ENCODE measurements at regions not wholly inside any gene's neighbourhood (a gene's known extent, or its start where the extent isn't known, plus 50 kb on each side); places are given as distances from the start of the nearest gene placed in this dataset.

DNA sequence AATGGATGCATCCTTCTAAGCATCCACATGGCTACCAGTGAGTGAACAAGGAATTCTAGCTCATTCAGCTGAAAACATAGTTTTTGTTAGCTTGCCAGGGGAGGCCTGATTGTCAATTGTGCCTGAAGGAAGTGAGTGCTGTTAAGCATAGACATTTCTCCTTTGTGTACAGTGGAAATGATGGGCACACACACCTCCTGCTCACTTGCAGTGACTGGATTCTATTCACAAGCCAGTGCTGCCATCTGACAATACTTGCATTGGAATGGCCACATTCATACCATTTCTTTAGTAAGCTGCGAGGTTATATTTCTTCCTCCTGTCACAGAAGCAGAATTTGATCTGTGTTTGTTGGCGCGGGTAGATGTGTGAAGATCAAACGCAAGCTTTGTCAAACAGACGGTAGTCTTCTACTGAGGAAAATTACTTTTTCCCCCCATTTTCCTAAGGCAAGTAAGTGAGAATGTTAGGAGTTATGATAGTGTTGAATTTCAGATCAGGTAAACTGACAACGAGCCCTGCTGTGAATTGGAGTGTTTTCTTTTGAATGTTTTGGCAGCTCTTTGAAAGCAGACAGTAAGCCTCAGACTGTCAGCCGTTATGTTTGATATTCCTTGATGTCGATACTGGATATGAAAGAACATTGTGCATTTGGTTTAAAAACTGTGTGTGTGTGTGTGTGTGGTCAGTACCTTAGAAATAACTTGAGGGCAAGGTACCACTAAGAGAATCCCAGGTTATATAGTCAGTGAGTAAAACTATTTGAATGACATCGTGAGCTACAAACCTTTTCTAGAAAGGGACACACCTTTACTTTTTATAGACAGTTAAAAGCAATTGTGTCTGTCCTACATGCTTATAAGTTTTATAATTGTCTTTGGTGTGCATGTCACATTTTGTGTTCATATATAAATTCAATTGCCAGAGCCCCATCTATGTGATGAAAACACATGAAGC is 84.2 kb upstream of the BMP2 start:
- H3K27ac Mint-ChIP-seq: no peak overlapping the region
- no peaks in the 10 kb centered on the region for H3K4me1 Mint-ChIP-seq (ENCODE audit: low read depth)
- no peaks in the 10 kb centered on the region; the same call in 1 of the 2 replicates for H3K27me3 Mint-ChIP-seq (ENCODE audit: insufficient read depth)
- H3K9me3 Mint-ChIP-seq: peaks cover 44% of the 10 kb centered on the region
- H3K4me3 Mint-ChIP-seq: no peak overlapping the region
- TF ChIP-seq, protein P1, sequence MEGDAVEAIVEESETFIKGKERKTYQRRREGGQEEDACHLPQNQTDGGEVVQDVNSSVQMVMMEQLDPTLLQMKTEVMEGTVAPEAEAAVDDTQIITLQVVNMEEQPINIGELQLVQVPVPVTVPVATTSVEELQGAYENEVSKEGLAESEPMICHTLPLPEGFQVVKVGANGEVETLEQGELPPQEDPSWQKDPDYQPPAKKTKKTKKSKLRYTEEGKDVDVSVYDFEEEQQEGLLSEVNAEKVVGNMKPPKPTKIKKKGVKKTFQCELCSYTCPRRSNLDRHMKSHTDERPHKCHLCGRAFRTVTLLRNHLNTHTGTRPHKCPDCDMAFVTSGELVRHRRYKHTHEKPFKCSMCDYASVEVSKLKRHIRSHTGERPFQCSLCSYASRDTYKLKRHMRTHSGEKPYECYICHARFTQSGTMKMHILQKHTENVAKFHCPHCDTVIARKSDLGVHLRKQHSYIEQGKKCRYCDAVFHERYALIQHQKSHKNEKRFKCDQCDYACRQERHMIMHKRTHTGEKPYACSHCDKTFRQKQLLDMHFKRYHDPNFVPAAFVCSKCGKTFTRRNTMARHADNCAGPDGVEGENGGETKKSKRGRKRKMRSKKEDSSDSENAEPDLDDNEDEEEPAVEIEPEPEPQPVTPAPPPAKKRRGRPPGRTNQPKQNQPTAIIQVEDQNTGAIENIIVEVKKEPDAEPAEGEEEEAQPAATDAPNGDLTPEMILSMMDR (IDR thresholded peaks at IDR 0.05): no peak
- no peak for DNase-seq
- no peaks in the 10 kb centered on the region; the same call in 1 of the 2 replicates for H3K36me3 Mint-ChIP-seq (ENCODE audit: low read depth)

DNA sequence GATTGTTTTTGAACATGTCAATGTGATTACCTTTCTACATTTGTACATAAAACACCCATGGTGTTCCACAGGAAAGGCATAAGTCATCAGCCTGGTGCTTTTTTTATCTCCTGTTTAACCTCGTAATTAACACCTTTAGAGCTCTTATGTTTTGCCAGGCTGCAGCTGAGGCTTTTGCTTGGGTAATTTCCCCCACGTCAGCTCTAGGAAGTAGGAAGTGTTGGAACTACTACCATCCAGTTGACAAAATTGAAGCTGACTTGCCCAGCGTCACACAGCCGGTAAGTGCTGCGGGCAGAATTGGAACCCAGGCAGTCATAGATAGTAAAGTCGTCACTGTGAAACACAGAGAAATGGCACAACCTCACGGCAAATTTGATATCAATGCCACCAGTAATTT is 86.6 kb upstream of the BMP2 start:
- no peak overlapping the region for H3K4me3 Mint-ChIP-seq
- TF ChIP-seq, protein P1 (IDR thresholded peaks at IDR 0.05): no peak

DNA sequence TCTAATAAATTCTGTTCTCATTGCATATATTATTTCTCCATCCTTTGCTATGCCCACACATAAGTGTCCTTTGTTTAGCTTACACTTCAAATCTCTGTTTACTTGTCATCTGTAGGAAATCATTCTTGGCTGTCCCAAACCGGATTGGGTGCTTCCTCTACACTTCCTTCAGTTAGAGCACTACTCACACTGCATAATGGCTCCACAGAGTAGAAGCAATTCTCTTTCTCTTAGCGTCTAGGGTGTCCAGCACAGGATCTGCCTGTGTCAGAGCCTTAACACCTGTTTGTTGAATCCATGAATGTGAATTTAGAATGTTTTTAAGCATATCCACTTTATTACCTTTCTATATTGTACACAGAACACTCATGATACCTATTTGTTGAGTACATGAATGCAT is 87.0 kb upstream of the BMP2 start:
- Mint-ChIP-seq H3K27ac (no peak overlapping the region), H3K4me1 (ENCODE audit: low read depth) (no peaks in the 10 kb centered on the region), H3K4me3 (no peak overlapping the region), H3K36me3 (ENCODE audit: low read depth) (no peaks in the 10 kb centered on the region), H3K9me3 (peaks cover 48% of the 10 kb centered on the region), H3K27me3 (ENCODE audit: insufficient read depth) (no peaks in the 10 kb centered on the region; the same call in 1 of the 2 replicates)
- TF ChIP-seq, protein P1 (IDR thresholded peaks at IDR 0.05): no peak
- DNase-seq: no peak

More for the DNA sequence above, 86.6 kb upstream of the BMP2 start:
- Mint-ChIP-seq H3K27ac (no peak overlapping the region), H3K9me3 (peaks cover 46% of the 10 kb centered on the region), H3K36me3 (ENCODE audit: low read depth) (no peaks in the 10 kb centered on the region), H3K4me1 (ENCODE audit: low read depth) (no peaks in the 10 kb centered on the region), H3K27me3 (ENCODE audit: insufficient read depth) (no peaks in the 10 kb centered on the region; the same call in 1 of the 2 replicates)
- no peak for DNase-seq

DNA sequence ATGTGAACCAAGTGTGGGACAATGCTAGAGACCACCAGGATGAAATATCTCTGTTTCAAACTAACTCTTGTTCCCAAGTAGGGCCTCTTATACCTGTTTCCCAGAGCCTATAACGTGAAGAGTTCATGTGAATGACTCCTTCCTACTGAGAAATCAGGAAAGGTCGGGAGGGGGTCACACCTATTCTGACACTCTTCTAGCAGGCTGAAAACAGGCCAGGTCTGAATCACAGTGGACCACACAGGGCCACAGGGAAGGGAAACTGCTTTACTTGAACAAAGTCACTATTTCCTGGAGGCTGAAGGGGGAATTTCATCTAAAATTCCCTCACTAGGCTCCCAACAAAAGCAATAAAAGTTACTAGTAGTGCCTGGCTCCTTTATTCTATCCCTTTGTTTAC is 88.4 kb upstream of the BMP2 start:
- peaks cover 49% of the 10 kb centered on the region for H3K9me3 Mint-ChIP-seq
- no peaks in the 10 kb centered on the region for H3K27me3 Mint-ChIP-seq (ENCODE audit: insufficient read depth)
- H3K27ac Mint-ChIP-seq: no peak overlapping the region
- no peak for DNase-seq
- no peaks in the 10 kb centered on the region for H3K36me3 Mint-ChIP-seq (ENCODE audit: low read depth)
- TF ChIP-seq, protein P1 (IDR thresholded peaks at IDR 0.05): no peak
- H3K4me1 Mint-ChIP-seq (ENCODE audit: low read depth): no peaks in the 10 kb centered on the region
- H3K4me3 Mint-ChIP-seq: no peak overlapping the region

DNA sequence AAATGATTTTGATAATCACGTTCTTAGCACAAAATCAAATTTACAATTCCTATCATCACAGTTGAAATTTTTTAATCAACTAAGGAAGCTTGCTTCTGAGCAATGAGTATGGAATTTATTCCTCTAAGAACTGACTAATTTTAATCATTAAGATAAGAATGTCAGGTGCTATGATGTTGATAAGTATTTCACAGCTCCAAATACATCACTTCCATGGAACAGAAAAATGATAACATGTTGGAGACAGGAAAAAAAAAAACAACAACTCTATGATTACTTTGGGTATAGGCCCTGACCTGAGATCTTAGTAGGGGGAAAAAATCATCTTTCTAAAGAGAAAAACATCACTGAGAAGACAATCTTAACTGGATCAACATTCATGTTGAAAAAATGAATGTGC is 89.4 kb upstream of the BMP2 start:
- Mint-ChIP-seq H3K36me3 (ENCODE audit: low read depth) (no peaks in the 10 kb centered on the region), H3K27me3 (ENCODE audit: insufficient read depth) (no peaks in the 10 kb centered on the region), H3K27ac (no peak overlapping the region), H3K4me3 (no peak overlapping the region), H3K9me3 (peaks cover 51% of the 10 kb centered on the region), H3K4me1 (ENCODE audit: low read depth) (no peaks in the 10 kb centered on the region)
- DNase-seq: no peak
- TF ChIP-seq, protein P1 (IDR thresholded peaks at IDR 0.05): no peak

All from HFFc6 (cell line).